Epithelial cell of esophagus (primary cell): ENCODE measurements at regions not wholly inside any gene's neighbourhood (a gene's known extent, or its start where the extent isn't known, plus 50 kb on each side); places are given as distances from the start of the nearest gene placed in this dataset.

Experiments used
- DNase-seq: peaks from one replicate; pipeline ENCODE4 v3.0.0; 2010; ENCODE audit warnings: low read depth
- H3K4me3 ChIP-seq: 2 replicates; pipeline ENCODE4 v1.5.1; 2011; ENCODE audit warnings: mild to moderate bottlenecking, low read length, control low read depth
- CTCF ChIP-seq: IDR thresholded peaks from 2 replicates; pipeline ENCODE4 v1.5.1; 2011; ENCODE audit warnings: low read depth, mild to moderate bottlenecking, low read length, control low read depth, inconsistent platforms; ENCODE audit not compliant: insufficient read depth; ENCODE audit errors: missing control alignments

- no peak for TF ChIP-seq CTCF
- DNase-seq: no peak
- H3K4me3 ChIP-seq: no peak overlapping the region
Observed at GRCh38 chr1:187249196-187249595, 420.4 kb downstream of the PLA2G4A start.

GRCh38 chr1:187252923-187253322 is 424.2 kb downstream of the PLA2G4A start:
- no peak overlapping the region for H3K4me3 ChIP-seq
- TF ChIP-seq CTCF: no peak
- no peak for DNase-seq

GRCh38 chr1:187257476-187257875 is 428.7 kb downstream of the PLA2G4A start:
- TF ChIP-seq CTCF: no peak
- no peak overlapping the region for H3K4me3 ChIP-seq
- no peak for DNase-seq

GRCh38 chr1:187261637-187262036 is 432.9 kb downstream of the PLA2G4A start:
- no peak for TF ChIP-seq CTCF
- no peak for DNase-seq
- H3K4me3 ChIP-seq: no peak overlapping the region

GRCh38 chr1:187262731-187263130 is 434.0 kb downstream of the PLA2G4A start:
- H3K4me3 ChIP-seq: no peak overlapping the region
- TF ChIP-seq CTCF: no peak
- DNase-seq: peak; percentile 70

- TF ChIP-seq CTCF: peak; percentile 70
- peak; percentile 73 for DNase-seq
- H3K4me3 ChIP-seq: no peak overlapping the region
Observed at GRCh38 chr1:187264995-187265602, 436.4 kb downstream of the PLA2G4A start.

GRCh38 chr1:187266051-187266450 is 437.3 kb downstream of the PLA2G4A start:
- DNase-seq: no peak
- no peak overlapping the region for H3K4me3 ChIP-seq
- TF ChIP-seq CTCF: no peak
